Activated CD4-positive, alpha-beta T cell treated with anti-CD3 and anti-CD28 coated beads, Interleukin-2, Interleukin-6, amounts not matched to agents 100 ng/mL and 50 ng/mL, durations not matched to agents 16 hours and 8 hours (primary cell): ENCODE measurements at regions not wholly inside any gene's neighbourhood (a gene's known extent, or its start where the extent isn't known, plus 50 kb on each side); places are given as distances from the start of the nearest gene placed in this dataset.

Experiments used
- DNase-seq: peaks from one replicate; pipeline ENCODE4 v3.0.0-alpha.2; 2020

DNA sequence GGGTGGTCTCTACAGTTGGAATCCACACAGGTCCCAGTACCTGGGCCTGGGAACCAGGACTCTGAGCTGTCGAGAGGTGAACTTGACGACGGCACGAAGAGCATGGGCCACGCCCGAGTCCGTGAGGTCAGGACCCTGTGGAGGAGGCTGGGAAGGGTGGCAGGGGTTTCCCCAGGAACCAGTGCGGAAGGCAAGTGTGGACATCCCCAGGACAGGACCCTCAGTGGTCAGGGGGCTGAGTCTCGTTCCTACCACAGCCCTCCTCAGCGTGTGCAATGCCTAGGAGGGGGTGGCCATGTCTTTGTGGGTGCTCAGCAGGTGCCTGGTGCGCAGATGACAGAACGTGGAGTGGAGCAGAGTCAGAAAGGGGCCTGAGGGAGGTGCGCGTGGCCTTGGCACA is 335.6 kb upstream of the SALL3 start:
- no peak for DNase-seq

DNA sequence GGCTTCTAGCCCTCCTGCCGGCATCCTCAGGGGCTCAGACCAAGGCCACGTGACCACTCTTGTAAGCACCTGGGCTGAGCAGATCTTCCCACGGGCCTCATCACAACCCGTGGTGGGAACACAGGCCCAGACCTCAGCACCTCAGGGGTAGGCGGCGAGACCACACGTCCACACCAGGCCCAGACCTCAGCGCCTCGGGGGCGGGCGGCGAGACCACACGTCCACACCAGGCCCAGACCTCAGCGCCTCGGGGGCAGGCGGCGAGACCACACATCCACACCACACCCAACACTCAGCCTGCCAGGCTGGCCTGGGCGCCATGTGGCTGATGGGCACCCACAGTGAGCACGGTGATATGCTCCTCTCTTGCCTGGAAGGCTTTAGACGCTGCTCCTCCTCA is 334.4 kb upstream of the SALL3 start:
- no peak for DNase-seq

DNA sequence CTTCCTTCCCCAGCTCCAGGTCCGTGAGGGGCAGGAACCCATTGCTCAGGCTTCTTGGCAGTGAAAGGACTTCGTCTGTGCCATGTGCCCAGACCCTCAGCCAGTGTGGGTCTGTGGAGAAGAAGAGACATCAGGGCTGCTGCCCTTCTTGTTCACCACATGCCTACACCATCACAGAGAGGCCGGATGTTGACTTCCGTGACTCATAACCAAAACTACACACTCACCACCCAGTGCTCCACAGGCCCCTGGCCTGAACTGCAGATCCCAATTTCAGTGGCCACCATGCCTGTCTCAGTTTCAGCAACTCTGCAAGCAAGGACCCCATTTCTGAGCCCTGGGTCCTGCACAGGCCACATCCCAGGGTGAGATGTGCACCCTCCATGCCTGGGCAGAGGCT is 332.6 kb upstream of the SALL3 start:
- no peak for DNase-seq

DNA sequence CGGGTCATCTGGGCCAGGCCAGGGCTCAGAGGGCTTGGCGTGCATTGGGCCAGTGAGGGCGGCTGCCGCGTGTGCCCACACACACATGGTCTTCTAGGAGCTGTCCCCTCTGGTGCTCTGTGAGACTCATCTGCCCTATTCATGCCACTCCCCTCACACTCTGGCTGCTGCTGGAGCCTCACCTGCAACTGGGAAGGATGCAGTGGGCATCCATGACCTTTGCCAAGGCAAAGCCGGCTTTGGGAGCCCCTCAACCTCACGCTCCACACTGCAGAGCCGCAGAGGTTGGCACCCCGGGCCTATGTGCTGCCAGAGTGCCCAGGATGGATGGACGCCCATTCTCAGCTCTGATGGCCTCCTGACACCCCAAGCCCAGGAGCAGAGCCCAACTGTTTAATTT is 330.2 kb upstream of the SALL3 start:
- no peak for DNase-seq

DNA sequence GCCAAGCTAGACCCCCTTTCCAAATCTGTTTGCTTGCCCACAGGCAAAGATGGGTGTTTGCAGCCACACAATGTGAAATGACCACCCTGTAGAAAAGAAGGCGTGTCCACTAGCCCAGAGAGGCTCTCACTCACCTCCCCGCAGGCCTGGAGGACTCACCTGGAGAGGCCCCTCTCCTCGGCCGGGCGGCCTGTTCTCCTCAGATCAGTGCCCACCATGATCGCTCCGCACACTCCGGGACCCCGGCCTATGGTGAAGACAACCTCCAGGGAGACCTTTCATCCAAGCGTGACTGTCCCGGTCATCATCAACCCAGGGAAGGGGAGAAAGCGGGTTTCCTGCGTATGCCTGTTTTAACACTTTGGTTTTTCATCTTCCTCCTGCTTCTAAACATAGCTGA is 328.7 kb upstream of the SALL3 start:
- DNase-seq: no peak

DNA sequence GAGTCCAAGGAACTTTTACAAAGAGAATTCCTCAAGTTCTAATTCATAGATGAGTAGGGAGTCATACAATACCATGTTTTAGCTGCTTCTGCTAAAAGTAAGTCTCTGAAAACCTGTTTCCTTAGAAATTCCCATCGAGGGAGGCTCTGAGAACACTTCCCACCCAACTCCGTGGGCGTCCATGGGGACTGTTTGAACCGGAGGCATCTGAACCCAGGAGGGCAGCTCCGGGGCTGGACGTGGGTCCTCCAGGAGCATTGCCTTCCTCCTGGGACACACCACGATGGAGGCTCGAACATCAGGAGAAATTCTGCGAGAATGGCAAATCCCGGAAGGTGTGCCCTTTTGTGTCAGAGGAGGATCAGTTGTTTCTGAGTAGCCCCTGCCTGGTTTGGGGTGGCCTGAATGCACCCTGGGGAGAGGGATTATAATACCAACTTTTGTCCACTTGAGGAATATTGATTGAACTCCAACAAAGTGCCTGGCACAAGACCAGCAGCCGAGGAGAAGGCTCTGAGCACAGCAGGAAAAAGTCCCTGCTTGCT is 327.5 kb upstream of the SALL3 start:
- no peak for DNase-seq

DNA sequence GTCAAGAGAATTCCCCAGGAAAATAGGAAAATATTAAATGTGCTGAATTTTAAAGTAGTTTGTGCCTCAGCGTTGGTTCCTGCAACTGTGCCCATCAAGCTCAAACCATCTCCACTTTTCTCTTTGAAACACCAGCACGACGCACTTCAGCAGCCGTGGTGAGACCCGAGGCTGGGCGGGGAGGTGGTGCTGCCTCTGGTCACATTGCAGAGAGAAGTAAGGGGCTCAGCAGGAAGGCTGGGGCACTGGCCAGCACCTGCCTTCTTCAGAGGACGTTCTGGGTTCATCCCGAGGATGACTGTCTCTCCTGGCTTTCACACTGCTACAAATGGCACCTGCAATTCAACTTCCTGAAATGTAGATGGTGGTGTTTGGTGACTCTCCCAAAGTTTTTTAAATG is 323.7 kb upstream of the SALL3 start:
- DNase-seq: no peak

DNA sequence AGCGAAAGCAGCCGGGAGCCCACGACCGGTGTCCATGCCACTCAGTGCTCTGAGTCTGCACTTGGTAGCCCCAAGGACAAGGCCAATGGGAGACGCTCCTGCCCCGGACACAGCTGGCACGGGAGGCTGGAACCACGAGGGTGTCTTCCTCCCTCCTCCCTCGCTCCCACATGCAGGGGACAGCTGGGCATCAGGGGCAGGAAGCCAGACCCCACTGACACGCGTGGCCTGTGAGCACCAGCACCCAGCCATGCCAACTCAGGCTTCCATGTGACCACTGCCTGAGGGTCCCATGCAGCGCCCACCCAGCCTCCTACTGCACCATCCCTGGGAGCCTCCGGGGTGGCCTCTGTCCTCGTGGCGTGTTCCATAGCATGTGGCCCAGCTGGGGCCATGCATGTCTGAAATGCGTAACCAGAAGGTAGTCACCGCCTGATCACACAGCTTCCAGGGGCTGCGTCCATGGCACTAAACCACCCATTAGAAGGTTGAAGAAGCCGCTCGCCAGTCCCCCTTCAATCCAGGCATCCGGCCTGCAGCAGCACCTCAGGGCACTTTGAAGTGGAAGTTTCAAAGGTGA is 323.2 kb upstream of the SALL3 start:
- no peak for DNase-seq

DNA sequence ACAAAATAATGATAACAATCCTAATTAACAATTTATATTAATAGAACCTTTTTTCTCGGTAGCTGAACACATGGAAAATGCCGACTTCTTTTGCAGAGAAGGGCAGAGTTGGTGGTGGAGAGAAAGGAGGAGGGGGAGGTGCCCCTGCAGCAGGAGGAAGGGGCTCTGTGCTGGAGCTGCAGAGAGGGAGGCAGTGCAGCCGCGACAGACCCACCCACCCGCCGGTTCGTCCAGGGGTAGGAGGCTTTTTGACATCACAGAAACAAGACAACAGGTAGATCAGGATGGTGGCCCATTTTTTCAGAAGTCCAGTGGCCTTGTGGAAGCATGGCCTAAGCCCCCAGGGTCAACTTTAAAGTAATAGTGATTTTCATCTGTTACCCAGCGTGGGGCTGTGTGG is 321.1 kb upstream of the SALL3 start:
- no peak for DNase-seq

DNA sequence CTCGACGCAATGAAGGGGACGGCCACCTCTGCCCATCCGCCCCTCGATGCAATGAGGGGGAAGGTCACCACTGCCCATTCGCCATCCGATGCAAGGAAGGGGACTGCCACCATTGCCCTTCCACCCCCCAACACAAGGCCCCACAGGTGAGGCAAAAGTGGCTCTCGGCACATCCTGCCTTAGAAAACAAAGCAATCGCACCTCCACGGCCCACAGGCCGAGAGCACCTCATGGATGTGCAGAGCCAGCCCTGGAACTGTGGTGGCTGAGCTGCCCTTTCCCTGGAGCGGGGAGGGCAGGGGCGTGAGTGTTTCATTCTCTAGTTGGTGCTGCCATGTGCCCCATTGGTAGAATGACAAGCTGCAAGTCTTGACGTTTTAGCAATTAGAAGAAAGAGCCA is 320.6 kb upstream of the SALL3 start:
- DNase-seq: no peak

DNA sequence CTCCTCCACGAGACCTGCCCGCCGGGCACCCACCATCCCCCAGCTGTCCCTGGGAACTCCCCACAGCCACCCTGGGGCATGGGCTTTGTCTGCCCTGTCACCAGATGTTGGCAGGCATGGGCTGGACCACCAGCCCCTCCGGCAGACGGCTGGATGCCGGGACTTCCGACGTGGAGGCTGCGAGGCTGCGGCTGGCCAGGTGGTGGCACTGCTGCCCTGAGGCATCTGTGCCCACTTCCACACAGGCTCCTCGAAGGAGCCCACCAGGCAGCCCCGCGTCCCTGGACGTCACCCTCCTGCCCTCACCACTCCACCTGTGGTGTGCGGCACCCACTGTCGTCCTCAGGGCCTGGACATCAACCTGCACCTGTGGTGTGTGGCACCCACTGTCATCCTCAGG is 319.9 kb upstream of the SALL3 start:
- peak; percentile 8 for DNase-seq

DNA sequence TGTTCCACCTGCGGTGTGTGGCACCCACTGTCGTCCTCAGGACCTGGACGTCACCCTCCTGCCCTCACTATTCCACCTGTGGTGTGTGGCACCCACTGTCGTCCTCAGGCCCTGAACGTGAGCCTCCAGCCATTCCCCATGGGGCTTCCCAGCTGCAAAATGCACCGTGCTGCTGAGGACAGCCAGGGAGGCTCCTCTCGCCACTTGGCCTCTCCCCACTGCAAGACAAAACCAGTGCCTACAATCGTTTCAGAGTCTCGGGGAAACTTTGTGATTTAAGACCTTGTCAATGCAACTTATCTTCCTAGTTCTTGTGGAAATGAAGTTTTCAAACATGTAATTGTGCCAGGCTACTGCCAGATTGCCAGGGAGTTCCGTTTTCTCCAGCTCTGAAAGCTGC is 319.3 kb upstream of the SALL3 start:
- DNase-seq: no peak

DNA sequence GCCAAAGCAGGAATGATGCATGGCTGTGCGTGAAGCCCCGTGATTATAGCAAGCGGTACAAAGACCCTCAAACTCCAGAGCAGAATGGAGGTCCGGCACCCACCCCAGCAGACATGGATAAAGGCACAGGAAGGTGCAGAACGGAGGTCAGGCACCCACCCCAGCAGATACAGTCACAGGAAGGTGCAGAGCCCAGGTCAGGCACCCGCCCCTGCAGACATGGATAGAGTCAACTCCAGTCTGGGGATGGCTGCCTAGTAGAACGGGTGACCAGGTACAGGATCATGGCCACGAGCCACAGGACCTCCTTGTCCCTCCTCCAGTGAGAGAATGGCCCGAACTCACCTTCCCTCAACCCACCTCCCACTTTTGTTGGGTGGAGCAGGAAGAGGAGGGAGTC is 318.3 kb upstream of the SALL3 start:
- DNase-seq: no peak

DNA sequence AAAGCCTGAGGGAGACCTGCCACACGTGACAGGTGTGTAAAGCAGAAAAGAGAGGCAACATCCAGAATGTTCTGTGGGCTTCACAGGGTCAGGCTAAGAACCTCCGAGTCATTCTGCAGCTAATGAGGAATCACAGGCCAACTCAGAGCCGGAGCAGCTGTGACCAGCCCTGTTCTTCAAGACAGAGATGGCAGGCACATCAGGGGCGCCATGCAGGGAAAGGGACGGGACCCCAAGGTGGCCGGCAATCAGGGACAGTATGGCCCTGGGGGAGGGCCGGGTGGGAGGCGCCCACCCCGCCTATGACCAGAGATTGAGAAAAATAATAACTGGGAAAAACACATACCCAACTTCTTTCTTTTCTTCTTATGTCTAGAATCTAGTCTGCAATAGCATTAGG is 316.7 kb upstream of the SALL3 start:
- DNase-seq: no peak

DNA sequence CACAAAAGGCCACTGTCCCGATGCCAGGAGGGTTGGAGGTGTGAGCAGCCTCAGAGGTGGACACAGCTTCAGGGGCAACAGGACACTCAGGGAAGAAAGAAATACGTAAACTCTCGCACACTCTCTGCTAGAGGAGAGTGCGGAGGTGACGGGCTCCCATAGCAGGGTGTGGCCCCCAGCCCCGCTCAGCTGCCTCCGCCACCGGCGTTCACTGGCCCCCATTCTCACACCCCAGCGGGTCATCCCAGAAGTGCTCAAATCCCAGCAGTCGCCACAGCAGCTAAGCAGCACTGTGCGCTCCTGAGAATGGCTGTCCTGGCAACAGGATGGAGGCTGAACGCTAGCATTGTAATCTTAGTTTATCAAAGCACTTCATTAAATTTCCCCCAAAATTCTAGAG is 315.6 kb upstream of the SALL3 start:
- DNase-seq: no peak

DNA sequence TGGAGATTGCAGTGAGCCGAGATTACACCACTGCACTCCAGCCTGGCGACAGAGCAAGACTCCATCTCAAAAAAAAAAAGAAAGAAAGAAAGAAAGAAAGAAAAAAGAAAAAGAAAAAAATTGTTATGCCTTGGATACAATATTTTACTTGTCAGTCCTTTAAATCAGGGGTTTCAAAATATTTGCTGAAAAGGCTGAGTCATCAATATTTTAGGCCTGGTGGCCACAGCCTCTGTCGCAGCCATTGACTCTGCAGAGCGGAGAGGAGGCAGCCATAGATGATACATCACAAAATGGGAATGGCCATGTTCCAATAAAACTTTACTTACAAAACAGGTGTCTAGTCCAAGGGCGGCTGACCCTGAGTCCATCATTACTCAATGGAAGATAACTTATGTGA is 314.8 kb upstream of the SALL3 start:
- no peak for DNase-seq

DNA sequence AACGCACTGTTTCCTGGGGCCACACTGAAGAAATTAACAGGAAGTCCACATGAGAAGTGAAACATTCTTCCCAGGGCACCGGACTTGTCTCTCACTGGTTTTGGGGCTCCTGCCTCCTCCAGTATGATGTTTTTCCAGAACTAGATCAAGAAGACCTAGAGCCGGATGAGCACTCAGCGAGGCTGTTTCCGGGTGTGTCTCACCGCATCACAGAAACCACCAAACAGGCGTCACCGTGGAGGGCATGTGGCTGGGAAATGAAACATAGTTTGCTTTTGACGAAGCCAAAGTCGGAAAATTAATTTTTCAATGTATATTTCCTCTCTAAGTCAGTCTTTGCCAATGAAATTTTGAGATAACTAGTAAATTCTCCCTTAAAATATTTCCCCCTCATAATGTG is 314.0 kb upstream of the SALL3 start:
- DNase-seq: no peak

DNA sequence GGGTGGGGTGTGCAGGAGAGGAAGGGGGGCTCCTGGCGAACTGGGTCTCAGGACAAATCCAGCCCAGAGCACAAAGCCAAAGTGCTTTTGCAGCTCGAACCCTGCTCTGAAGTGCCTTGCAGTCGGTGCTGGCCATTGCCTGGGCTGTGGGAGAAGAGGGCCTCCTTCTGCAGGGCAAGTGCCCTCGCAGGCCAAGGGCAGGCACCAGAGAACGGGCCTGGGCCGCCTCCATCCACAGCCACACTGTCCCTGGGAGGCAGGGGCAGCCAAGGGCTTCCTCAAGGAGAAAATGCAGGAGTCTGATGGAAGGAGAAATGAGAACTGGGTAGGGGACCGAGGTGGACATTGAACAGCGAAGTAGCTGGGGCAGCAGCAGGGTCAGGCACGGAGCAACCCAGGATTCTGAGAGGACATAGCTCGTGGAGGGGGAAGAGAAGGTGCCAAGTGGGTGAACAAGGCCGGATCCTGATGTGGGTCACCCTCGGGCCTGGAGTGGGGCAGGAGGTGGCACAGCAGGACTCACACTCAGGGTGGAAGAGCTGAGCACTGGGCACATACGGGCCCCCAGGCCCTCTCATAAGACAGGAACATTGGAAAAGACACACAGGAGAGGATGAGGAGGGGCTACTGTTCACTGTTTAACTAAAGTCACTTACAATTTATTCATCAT is 312.8 kb upstream of the SALL3 start:
- no peak for DNase-seq

DNA sequence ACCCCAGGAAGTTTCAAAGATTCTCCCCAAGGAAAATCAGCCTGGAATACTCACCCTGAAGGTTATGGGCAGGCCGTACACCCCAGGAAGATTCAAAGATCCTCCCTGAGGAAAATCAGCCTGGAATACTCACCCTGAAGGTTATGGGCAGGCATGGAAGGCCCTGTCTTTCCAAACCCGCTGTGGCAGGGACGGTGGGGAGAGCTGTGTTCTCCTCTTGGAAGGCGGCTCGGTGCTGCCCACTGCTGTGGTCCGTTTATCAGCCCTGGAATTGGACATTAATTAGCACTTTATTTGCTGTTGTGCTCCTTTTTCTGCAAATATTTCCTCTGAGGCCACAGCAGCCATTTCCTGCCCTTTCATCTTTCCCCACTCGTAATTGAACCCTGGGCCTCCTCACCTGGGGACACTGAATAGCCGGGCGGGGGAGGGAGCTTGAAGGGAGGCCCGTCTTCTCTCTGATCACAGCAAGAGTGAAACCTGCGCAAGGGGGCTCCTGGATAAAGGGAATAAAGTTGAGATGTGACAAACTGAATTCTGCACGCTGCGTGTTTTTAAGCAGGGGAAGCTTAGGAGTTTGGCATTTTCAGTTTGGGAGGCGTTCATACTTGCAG is 308.7 kb upstream of the SALL3 start:
- no peak for DNase-seq

DNA sequence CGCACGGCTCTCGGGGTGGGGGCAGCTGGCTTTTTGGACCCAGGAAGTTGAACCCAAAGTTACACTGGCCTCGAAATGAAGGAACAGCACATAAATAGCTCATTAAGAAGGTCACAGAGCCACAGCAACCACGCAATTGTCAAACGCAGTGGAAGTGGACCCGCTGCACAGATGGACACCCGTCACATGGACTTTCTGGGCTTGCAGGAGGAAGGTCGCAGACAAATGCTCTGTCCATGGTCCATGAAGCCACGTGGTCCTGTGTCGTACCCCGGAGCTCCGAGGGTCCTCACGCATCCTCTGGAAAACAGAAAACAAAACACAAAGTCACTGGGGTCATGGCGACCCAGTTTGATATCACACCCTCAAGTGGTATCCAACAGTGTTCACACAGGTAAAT is 308.1 kb upstream of the SALL3 start:
- no peak for DNase-seq

DNA sequence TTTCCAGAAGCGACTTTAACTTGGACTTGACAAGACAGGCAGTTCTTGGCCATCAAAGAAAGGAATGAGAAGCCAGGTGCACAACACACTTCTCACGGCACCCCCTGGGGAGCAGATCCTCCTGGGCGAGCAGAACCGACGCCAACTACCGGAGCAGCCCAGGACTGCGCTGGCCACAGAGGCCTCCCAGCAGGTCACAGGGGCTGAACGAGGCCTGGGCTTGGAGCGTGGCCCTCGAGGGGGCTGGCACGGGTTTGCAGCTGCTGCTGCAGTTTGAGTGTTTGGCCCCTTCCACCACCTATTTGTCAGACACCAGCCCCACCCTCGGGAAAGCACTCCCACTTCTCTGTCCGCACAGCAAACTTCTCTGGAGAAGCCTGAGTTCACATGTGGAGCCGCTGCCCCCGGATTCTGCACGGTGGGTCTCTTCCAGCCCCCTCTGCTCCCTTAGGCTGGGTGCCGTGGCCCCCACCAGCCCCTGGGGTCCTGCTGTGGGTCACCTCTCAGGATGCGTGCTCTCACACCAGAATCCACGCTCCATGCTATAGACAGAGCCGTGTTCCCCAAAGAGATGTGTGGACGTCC is 306.7 kb upstream of the SALL3 start:
- DNase-seq: no peak

DNA sequence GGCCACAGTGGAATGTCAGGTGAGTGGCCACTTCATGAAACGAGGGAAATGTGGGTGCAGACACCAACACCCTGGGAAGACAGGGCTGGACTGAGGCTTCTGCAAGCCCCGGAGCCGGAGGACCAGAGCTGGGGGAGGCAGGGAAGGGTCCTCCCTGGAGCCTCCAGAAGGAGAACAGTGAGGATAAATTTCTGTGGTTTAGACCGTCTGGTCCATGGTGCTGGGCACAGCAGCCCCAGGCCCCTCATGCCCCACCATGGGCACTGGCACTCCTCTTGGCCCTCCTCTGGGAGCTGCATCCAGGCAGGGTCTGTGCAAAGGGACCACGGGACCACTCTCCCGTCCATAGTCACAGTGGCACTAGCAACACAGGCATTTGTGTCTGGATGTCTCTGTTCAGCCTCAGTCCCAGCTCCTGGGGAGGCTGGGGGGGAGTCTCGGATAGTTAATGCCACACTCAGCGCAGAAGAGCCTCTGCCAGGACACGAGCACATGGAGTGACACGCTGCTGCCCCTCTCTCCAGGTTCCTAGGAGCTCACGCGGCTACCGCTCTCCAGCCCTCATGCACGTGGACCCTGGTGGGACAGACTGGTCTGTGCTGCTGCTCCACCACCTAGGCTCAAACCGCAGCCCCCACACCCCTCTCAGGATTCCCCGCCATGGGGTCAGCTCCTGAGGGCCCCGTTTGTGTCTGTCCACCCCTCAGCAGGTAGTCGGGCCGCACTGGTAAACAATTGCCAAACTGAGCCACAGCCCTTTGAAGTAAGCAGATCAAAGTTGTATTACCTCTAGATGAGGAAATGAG is 305.9 kb upstream of the SALL3 start:
- DNase-seq: no peak

DNA sequence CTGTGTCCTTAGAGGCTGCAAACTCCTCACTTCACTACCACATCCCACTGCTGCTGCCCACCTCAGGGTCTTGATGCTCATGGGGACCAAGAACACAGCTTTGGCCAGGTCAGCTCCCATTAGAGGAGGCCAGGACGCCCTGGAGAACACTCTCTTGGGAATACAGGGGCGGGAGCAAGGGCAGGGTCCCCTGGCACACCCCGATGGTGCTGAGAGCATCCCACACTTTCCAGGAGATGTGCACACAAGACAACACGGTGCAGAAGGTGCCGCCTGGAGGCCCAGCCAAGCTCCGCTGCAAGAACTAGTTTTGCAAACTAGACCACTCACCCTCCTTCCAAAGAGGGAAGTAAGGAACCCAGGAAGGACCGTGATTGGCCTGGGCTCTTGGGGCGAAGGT is 304.4 kb upstream of the SALL3 start:
- DNase-seq: no peak
